Ishikawa (cell line): ENCODE measurements at regions not wholly inside any gene's neighbourhood (a gene's known extent, or its start where the extent isn't known, plus 50 kb on each side); places are given as distances from the start of the nearest gene placed in this dataset.

Experiments
- CEBPB ChIP-seq: IDR thresholded peaks from 2 replicates; pipeline ENCODE4 v1.6.1; 2012
- FOXM1 ChIP-seq: IDR thresholded peaks from 2 replicates; pipeline ENCODE4 v1.6.1; 2012; ENCODE audit warnings: low read depth, borderline replicate concordance

GRCh38 chr14:87391066-87391465 lies 601.9 kb downstream of the GALC start:
- no peak for TF ChIP-seq CEBPB
- TF ChIP-seq FOXM1, result no peak
